ENCODE measurements at regions not wholly inside any gene's neighbourhood (a gene's known extent, or its start where the extent isn't known, plus 50 kb on each side); places are given as distances from the start of the nearest gene placed in this dataset.

DNA sequence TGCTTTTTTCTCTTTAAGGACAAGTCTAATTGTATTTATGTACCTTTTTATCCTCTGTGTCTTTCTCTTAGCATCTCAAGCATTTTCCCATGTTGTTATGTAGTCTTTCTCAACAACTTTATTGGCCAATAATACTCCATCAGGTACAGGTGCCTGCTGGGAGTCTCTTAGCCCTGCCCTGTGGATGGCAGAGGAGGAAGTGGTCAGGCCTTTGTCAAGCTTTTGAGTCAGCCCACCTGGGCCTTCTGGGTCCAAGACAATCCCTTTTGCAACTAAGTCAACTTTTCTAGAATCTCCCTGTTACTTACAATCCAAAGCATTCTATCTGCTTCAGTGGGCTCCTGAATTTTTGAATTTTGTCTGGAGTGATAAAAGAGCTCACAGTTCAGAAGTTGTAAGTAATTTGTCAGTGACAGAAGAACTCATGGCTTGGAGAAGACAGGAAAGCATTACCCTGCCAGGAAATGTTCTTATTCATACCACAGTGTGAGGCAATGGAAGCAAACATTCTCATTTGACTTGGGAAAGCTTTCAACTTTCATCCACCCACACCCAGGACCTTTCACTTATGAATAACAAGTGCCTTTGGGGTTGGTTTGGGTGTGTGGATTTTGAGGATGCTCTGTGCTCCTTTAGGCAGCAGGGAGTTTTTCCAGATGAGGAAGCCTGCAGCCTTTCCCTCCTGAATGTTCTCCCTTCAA, 200.0 kb upstream of the S1PR3 start:
- Histone ChIP-seq H3K27ac (ENCODE audit: low read depth, low read length) (no peak overlapping the region), H3K27me3 (ENCODE audit: control insufficient read depth, insufficient read depth, low read length) (no peaks in the 10 kb centered on the region)
- DNase-seq (ENCODE audit: low read depth in 4 of 6, low spot score in 6 of 6): no peak

DNA sequence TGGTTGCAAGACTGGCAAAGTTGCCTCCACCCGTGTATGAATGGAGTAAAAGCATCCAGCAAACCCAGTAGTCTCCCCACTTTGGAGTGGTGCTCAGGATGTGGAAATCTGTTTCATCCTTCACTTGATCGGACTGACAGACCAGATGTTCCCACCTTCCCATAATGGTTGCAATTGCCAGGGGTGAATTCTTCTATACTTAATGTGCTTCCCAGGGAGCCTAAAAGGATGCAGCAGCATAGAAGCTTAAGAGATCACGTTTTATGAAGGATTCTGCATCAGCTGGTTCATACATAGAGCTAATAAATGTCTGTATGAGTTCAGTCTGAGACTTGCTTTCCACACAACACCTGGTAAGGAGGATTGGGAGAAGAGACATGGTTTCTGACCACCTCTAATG, 198.8 kb upstream of the S1PR3 start:
- whole genome bisulfite sequencing (ENCODE audit: insufficient coverage): 100% methylated on average over 1 of the region's 3 CpGs
- H3K4me1 ChIP-seq (ENCODE audit: control insufficient read depth, insufficient read depth, low read length): no peaks in the 10 kb centered on the region
- no peak for DNase-seq (ENCODE audit: low read depth in 4 of 6, low spot score in 6 of 6)
- no peak overlapping the region for H3K27ac ChIP-seq (ENCODE audit: low read depth, low read length)
- H3K36me3 ChIP-seq (ENCODE audit: control insufficient read depth, insufficient read depth, low read length): no peaks in the 10 kb centered on the region
- H3K27me3 ChIP-seq (ENCODE audit: control insufficient read depth, insufficient read depth, low read length): no peaks in the 10 kb centered on the region
- H3K9me3 ChIP-seq (ENCODE audit: control insufficient read depth, insufficient read depth, low read length): peaks cover 3% of the 10 kb centered on the region
- H3K4me3 ChIP-seq (ENCODE audit: low read depth, low read length): no peak overlapping the region

More for the DNA sequence above, 200.0 kb upstream of the S1PR3 start:
- H3K4me3 ChIP-seq (ENCODE audit: low read depth, low read length): no peak overlapping the region
- H3K9me3 ChIP-seq (ENCODE audit: control insufficient read depth, insufficient read depth, low read length): no peaks in the 10 kb centered on the region
- peaks cover 1% of the 10 kb centered on the region for H3K4me1 ChIP-seq (ENCODE audit: control insufficient read depth, insufficient read depth, low read length)
- H3K36me3 ChIP-seq (ENCODE audit: control insufficient read depth, insufficient read depth, low read length): no peaks in the 10 kb centered on the region

GRCh38 chr9:88794100-88794499, 197.2 kb upstream of the S1PR3 start:
- Histone ChIP-seq H3K27ac (ENCODE audit: low read depth, low read length) (no peak overlapping the region), H3K4me3 (ENCODE audit: low read depth, low read length) (no peak overlapping the region), H3K9me3 (ENCODE audit: control insufficient read depth, insufficient read depth, low read length) (peaks cover 3% of the 10 kb centered on the region), H3K27me3 (ENCODE audit: control insufficient read depth, insufficient read depth, low read length) (no peaks in the 10 kb centered on the region), H3K4me1 (ENCODE audit: control insufficient read depth, insufficient read depth, low read length) (no peaks in the 10 kb centered on the region), H3K36me3 (ENCODE audit: control insufficient read depth, insufficient read depth, low read length) (no peaks in the 10 kb centered on the region)
- no peak for DNase-seq (ENCODE audit: low read depth in 4 of 6, low spot score in 6 of 6)
- WGBS (ENCODE audit: insufficient coverage): no CpG with 5 or more reads among the region's 5 CpGs

GRCh38 chr9:88796947-88797346, 194.3 kb upstream of the S1PR3 start:
- Histone ChIP-seq H3K4me3 (ENCODE audit: low read depth, low read length) (no peak overlapping the region), H3K27ac (ENCODE audit: low read depth, low read length) (no peak overlapping the region), H3K9me3 (ENCODE audit: control insufficient read depth, insufficient read depth, low read length) (peaks cover 3% of the 10 kb centered on the region), H3K27me3 (ENCODE audit: control insufficient read depth, insufficient read depth, low read length) (no peaks in the 10 kb centered on the region), H3K4me1 (ENCODE audit: control insufficient read depth, insufficient read depth, low read length) (no peaks in the 10 kb centered on the region), H3K36me3 (ENCODE audit: control insufficient read depth, insufficient read depth, low read length) (no peaks in the 10 kb centered on the region)
- no peak for DNase-seq (ENCODE audit: low read depth in 4 of 6, low spot score in 6 of 6)
- no CpG with 5 or more reads among the region's 2 CpGs for WGBS (ENCODE audit: insufficient coverage)

GRCh38 chr9:88798476-88798875, 192.8 kb upstream of the S1PR3 start:
- DNase-seq (ENCODE audit: low read depth in 4 of 6, low spot score in 6 of 6): no peak
- 91% methylated on average over 4 of the region's 4 CpGs for WGBS (ENCODE audit: insufficient coverage)
- Histone ChIP-seq H3K27ac (ENCODE audit: low read depth, low read length) (no peak overlapping the region), H3K27me3 (ENCODE audit: control insufficient read depth, insufficient read depth, low read length) (no peaks in the 10 kb centered on the region), H3K9me3 (ENCODE audit: control insufficient read depth, insufficient read depth, low read length) (peaks cover 3% of the 10 kb centered on the region), H3K4me1 (ENCODE audit: control insufficient read depth, insufficient read depth, low read length) (no peaks in the 10 kb centered on the region), H3K4me3 (ENCODE audit: low read depth, low read length) (no peak overlapping the region), H3K36me3 (ENCODE audit: control insufficient read depth, insufficient read depth, low read length) (no peaks in the 10 kb centered on the region)

DNA sequence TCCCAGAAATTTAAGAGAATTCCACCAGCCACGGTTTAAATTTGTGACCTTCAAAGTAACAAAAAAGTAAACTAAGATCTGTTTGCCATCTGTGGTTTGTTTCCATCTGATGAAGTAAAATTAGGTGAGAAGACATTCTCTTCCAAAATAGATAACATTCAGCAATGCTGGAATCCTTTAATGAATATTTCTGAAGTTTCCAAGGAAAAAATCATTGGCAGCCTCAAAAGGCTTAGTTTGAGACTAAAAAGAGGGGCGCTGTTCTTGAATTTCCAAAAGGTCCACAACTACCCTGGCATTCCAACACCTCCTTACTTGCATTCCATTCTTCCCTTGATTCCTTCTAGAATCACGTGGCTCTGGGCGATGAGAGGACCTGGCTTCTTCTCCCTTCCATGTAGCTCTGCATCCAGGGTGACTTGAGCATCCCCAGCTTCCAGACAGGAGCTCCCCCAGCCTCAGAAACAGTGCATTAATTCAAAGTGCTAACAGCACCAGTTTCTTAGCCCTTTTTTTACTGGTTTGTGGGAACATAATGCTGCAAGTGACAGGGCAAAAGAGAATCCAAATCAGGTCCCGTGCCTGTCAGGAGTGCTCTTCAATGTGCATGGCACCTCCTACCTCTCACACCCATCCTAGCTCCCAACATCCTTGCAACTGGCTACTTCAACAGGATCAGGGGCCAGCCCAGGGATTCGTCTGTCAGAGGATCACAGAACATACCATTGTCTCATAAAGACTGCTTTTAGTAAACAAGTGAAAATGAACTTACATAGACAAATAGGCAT, 191.5 kb upstream of the S1PR3 start:
- no peaks in the 10 kb centered on the region for H3K36me3 ChIP-seq (ENCODE audit: control insufficient read depth, insufficient read depth, low read length)
- H3K4me3 ChIP-seq (ENCODE audit: low read depth, low read length): no peak overlapping the region
- no peaks in the 10 kb centered on the region for H3K27me3 ChIP-seq (ENCODE audit: control insufficient read depth, insufficient read depth, low read length)
- H3K9me3 ChIP-seq (ENCODE audit: control insufficient read depth, insufficient read depth, low read length): peaks cover 3% of the 10 kb centered on the region
- 68% methylated on average over 4 of the region's 6 CpGs for WGBS (ENCODE audit: insufficient coverage)
- no peak overlapping the region for H3K27ac ChIP-seq (ENCODE audit: low read depth, low read length)
- H3K4me1 ChIP-seq (ENCODE audit: control insufficient read depth, insufficient read depth, low read length): no peaks in the 10 kb centered on the region
- DNase-seq (ENCODE audit: low read depth in 4 of 6, low spot score in 6 of 6): no peak

GRCh38 chr9:88800329-88800682, 191.0 kb upstream of the S1PR3 start:
- DNase-seq (ENCODE audit: low read depth in 4 of 6, low spot score in 6 of 6): no peak
- Histone ChIP-seq H3K36me3 (ENCODE audit: control insufficient read depth, insufficient read depth, low read length) (no peaks in the 10 kb centered on the region), H3K27ac (ENCODE audit: low read depth, low read length) (no peak overlapping the region), H3K27me3 (ENCODE audit: control insufficient read depth, insufficient read depth, low read length) (no peaks in the 10 kb centered on the region), H3K9me3 (ENCODE audit: control insufficient read depth, insufficient read depth, low read length) (peaks cover 3% of the 10 kb centered on the region), H3K4me3 (ENCODE audit: low read depth, low read length) (no peak overlapping the region), H3K4me1 (ENCODE audit: control insufficient read depth, insufficient read depth, low read length) (no peaks in the 10 kb centered on the region)
- WGBS (ENCODE audit: insufficient coverage): 100% methylated on average over 1 of the region's 3 CpGs

- Histone ChIP-seq H3K36me3 (ENCODE audit: control insufficient read depth, insufficient read depth, low read length) (no peaks in the 10 kb centered on the region), H3K27me3 (ENCODE audit: control insufficient read depth, insufficient read depth, low read length) (no peaks in the 10 kb centered on the region), H3K9me3 (ENCODE audit: control insufficient read depth, insufficient read depth, low read length) (peaks cover 3% of the 10 kb centered on the region), H3K27ac (ENCODE audit: low read depth, low read length) (no peak overlapping the region), H3K4me3 (ENCODE audit: low read depth, low read length) (no peak overlapping the region), H3K4me1 (ENCODE audit: control insufficient read depth, insufficient read depth, low read length) (no peaks in the 10 kb centered on the region)
- DNase-seq (ENCODE audit: low read depth in 4 of 6, low spot score in 6 of 6): no peak
- 92% methylated on average over 1 of the region's 2 CpGs for WGBS (ENCODE audit: insufficient coverage)
Observed at GRCh38 chr9:88801214-88801796, 190.0 kb upstream of the S1PR3 start.

- Histone ChIP-seq H3K9me3 (ENCODE audit: control insufficient read depth, insufficient read depth, low read length) (no peaks in the 10 kb centered on the region), H3K27me3 (ENCODE audit: control insufficient read depth, insufficient read depth, low read length) (no peaks in the 10 kb centered on the region), H3K36me3 (ENCODE audit: control insufficient read depth, insufficient read depth, low read length) (no peaks in the 10 kb centered on the region), H3K4me1 (ENCODE audit: control insufficient read depth, insufficient read depth, low read length) (no peaks in the 10 kb centered on the region), H3K27ac (ENCODE audit: low read depth, low read length) (no peak overlapping the region), H3K4me3 (ENCODE audit: low read depth, low read length) (no peak overlapping the region)
- no peak for DNase-seq (ENCODE audit: low read depth in 4 of 6, low spot score in 6 of 6)
- WGBS (ENCODE audit: insufficient coverage): 72% methylated on average over 4 of the region's 5 CpGs
Observed at GRCh38 chr9:88802533-88802932, 188.7 kb upstream of the S1PR3 start.

Measured in spinal cord (tissue), 9 donors.